Liver (tissue), 3 donors: ENCODE measurements at regions not wholly inside any gene's neighbourhood (a gene's known extent, or its start where the extent isn't known, plus 50 kb on each side); places are given as distances from the start of the nearest gene placed in this dataset.

Source experiments
- ATF3 ChIP-seq: IDR thresholded peaks from 2 replicates; pipeline ENCODE4 v1.6.1; 2016; ENCODE audit warnings: antibody characterized with exemption
- CTCF ChIP-seq: fragments of 150-350 bp; IDR thresholded peaks from 2 replicates; pipeline ENCODE4 v1.5.1; 2017; ENCODE audit warnings: improper control_type of control experiment, low read depth, low read length; ENCODE audit not compliant: missing input control
- EGR1 ChIP-seq, 2 donors: IDR thresholded peaks; 2 replicates each; pipeline ENCODE4 v1.6.1; 2016 to 2018; ENCODE audit warnings: antibody characterized with exemption in 2 of 2, low read depth in 2 of 2
- FOXA1 ChIP-seq: IDR thresholded peaks from 2 replicates; pipeline ENCODE4 v1.6.1; 2016; ENCODE audit warnings: antibody characterized with exemption
- GABPA ChIP-seq, 2 donors: IDR thresholded peaks in 1 of 2; conservative IDR thresholded peaks in 1 of 2; 2 replicates each; pipeline ENCODE4 v1.6.1; 2016; ENCODE audit warnings: antibody characterized with exemption in 2 of 2, mild to moderate bottlenecking in 1 of 2, moderate library complexity in 1 of 2
- JUND ChIP-seq, 2 donors: IDR thresholded peaks; 2 replicates each; pipeline ENCODE4 v1.6.1; 2016; ENCODE audit warnings: antibody characterized with exemption in 2 of 2
- MAX ChIP-seq: IDR thresholded peaks from 2 replicates; pipeline ENCODE4 v1.6.1; 2016; ENCODE audit warnings: antibody characterized with exemption
- RAD21 ChIP-seq, 2 donors: IDR thresholded peaks; 2 replicates each; pipeline ENCODE4 v1.6.1; 2016; ENCODE audit warnings: antibody characterized with exemption in 2 of 2, mild to moderate bottlenecking in 2 of 2
- REST ChIP-seq: IDR thresholded peaks from 2 replicates; pipeline ENCODE4 v1.6.1; 2016; ENCODE audit warnings: antibody characterized with exemption, mild to moderate bottlenecking
- RXRA ChIP-seq, 2 donors: IDR thresholded peaks; 2 replicates each; pipeline ENCODE4 v1.6.1; 2017 to 2018; ENCODE audit warnings: antibody characterized with exemption in 2 of 2, mild to moderate bottlenecking in 1 of 2
- SP1 ChIP-seq: IDR thresholded peaks from 2 replicates; pipeline ENCODE4 v1.6.1; 2018; ENCODE audit warnings: antibody characterized with exemption, mild to moderate bottlenecking
- TAF1 ChIP-seq: conservative IDR thresholded peaks from 2 replicates; pipeline ENCODE4 v1.6.1; 2016; ENCODE audit warnings: antibody characterized with exemption, mild to moderate bottlenecking
- YY1 ChIP-seq: IDR thresholded peaks from 2 replicates; pipeline ENCODE4 v1.6.1; 2016; ENCODE audit warnings: antibody characterized with exemption, mild to moderate bottlenecking
- ZBTB33 ChIP-seq: IDR thresholded peaks from 2 replicates; pipeline ENCODE4 v1.6.1; 2016; ENCODE audit warnings: antibody characterized with exemption
- donor health status: healthy.
- donor health status: healthy.

- no peak for TF ChIP-seq CTCF
- TF ChIP-seq MAX = no peak
- no peak for TF ChIP-seq YY1
- no peak for TF ChIP-seq JUND (IDR thresholded peaks at IDR 0.05)
- TF ChIP-seq RAD21 (IDR thresholded peaks at IDR 0.05) = peak; percentile 70 to 77
- no peak for TF ChIP-seq SP1
- no peak for TF ChIP-seq REST
- TF ChIP-seq GABPA (IDR thresholded peaks at IDR 0.05 in 1 of 2, conservative IDR thresholded peaks at IDR 0.05 in 1 of 2) = no peak
- TF ChIP-seq RXRA (IDR thresholded peaks at IDR 0.05) = no peak
- no peak for TF ChIP-seq ZBTB33
- TF ChIP-seq FOXA1 = no peak
- no peak for TF ChIP-seq TAF1
- no peak for TF ChIP-seq EGR1 (IDR thresholded peaks at IDR 0.05; ENCODE audit: low read depth in 2 of 2)
- no peak for TF ChIP-seq ATF3
Observed at GRCh38 chr2:56671973-56672569, 488.3 kb downstream of the CCDC85A start.
